Dermis blood vessel endothelial cell (primary cell): ENCODE measurements at regions not wholly inside any gene's neighbourhood (a gene's known extent, or its start where the extent isn't known, plus 50 kb on each side); places are given as distances from the start of the nearest gene placed in this dataset.

Experiments
- DNase-seq: peaks from one replicate; pipeline ENCODE4 v3.0.0; 2010

- no peak for DNase-seq
Measured at GRCh38 chr12:90069711-90070110, 361.1 kb upstream of the ATP2B1 start.

GRCh38 chr12:90067791-90068190, 359.2 kb upstream of the ATP2B1 start:
- DNase-seq, result no peak

DNA sequence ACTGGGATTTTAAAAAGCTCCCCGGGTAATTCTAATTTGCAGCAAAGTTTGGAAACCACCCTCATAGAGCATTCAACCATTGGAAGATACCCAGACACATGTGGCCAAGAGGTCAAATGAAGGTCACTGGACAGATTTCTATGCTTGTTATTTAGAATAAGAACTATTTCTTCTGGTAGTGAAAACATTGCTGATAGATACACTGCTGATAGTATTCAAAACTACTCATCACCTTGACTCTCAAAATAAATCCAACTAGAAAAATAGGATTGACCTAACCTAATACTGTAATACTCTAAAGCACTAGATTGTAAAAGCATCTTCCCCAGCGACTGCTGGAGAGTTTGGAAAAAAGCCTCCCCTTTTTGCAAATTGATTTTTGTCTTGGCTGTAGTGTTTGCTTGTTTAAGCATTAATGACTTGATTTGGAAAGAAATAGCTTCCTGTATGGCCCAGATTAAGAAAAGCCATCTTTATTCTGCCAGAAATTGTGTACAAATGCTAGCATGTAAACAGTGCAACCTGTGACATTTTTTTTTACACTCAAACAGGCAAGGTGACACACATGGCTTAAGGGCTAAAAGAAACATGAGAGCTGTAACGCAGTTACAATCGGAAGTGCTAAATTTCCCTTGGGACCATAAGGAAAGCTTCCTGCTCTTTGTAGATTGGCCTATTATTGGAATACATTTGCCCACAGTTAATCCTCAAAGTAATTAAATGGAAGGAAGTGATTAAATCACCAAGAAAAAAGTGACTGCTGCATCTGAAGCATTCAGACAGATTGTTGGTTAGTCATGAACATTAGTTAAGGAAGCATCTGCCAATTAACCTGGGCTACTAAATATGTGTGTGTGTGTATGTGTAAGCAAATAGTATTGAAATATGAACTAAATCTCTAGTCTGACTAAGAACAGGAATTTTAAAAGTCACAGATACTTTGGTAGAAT, 356.5 kb upstream of the ATP2B1 start:
- peak; percentile 86 for DNase-seq

- no peak for DNase-seq
Measured at GRCh38 chr12:90062799-90063198, 354.2 kb upstream of the ATP2B1 start.

DNA sequence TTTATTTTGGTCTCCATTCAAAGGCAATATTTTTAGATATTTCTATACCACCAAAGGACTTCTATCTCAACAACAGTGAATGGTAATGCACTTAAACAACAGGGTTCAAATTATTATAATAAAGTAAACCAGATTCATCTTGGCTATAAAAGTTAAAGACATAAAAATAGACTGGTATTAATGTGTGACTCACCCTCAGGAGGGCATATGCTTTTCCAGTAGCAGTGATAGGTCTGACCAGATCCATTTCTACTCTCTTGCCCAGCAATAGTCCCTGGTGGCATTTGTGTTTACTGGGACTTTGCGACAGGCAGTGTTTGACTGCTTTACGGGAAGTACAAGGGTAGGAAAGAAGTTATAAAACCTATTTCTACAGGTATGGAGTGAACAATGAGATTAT, 353.2 kb upstream of the ATP2B1 start:
- DNase-seq, result peak; percentile 4

- DNase-seq, result no peak
Measured at GRCh38 chr12:90060031-90060430, 351.4 kb upstream of the ATP2B1 start.

DNA sequence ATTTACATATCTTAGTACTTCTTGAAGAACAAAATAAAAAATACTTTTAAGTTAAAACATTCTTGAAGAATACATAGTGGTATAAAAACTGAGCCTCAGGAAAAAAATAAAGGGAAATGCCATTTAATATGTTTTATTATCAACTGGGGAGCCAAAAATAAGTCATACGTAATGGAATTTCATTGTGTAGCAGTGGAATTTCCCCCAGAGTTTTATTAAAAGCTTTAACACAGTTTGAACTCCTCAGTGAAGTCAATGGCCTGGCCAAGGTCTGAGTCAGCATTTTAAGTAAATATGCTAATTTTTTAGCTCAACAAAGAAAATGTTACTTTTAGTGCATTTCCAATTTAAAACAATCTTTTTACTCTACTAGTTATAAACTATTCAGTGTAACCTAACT, 350.1 kb upstream of the ATP2B1 start:
- DNase-seq, result peak; percentile 88

- DNase-seq, result no peak
Measured at GRCh38 chr12:90055071-90055470, 346.4 kb upstream of the ATP2B1 start.

- DNase-seq, result no peak
Measured at GRCh38 chr12:90048918-90049317, 340.3 kb upstream of the ATP2B1 start.

- no peak for DNase-seq
Measured at GRCh38 chr12:90045559-90045958, 336.9 kb upstream of the ATP2B1 start.

DNA sequence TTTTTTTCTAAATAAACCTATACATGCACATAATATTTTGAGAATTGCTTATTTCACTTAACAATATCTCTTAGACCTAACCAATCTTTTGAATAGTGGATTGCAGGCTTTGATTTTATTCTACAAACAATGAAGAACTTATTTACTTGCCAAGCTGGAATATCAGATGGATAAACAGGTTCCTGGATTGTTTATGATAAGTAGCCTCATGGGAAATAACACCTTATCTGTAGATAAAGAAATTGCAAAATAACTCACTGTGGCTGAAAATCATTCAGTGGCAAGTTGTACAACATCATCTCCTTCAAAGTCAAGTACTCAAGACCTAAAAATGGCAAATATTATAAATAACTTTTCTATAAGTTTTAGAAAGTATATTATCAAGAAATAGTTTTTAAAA, 335.4 kb upstream of the ATP2B1 start:
- DNase-seq, result no peak

- no peak for DNase-seq
Measured at GRCh38 chr12:90042920-90043641, 334.4 kb upstream of the ATP2B1 start.

GRCh38 chr12:90038289-90038688, 329.7 kb upstream of the ATP2B1 start:
- no peak for DNase-seq

GRCh38 chr12:90037740-90038139, 329.1 kb upstream of the ATP2B1 start:
- DNase-seq, result no peak

DNA sequence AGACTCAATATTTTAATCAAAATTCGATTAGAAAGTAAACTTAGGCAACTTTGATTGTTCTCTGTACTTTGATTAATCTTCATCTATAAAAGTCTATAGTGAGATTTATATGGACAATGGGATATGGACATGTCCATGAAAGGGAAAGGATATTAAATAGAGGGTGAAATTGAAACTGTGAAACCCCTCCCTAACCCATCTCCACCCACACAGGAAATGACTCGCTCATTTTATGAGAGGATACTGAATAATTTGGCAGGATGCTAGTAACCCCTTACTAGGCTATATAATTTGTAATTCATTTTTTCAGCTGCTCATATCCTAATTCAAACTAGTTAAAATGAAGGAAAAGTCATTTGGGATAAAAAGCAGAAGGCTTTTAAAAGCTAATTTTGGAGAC, 328.0 kb upstream of the ATP2B1 start:
- peak; percentile 6 for DNase-seq

DNA sequence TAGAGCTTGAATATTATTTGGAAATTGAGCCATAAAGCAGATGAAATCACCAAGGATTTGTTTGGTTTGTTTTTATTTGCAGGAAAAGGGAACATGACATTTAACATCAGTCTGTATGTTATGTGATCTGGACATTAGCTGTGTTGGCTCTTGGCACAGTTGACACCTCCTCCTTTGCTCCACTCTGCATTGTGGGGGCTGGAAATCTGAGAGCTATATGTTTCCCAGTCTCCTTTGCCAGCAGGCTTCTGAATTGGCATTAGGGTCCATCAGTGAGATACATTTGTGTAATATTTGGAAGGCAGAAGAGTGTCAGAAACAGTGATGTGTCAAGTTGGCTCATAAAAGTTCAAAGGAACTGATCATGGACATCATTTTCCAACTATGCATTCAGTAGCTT, 322.1 kb upstream of the ATP2B1 start:
- no peak for DNase-seq

DNA sequence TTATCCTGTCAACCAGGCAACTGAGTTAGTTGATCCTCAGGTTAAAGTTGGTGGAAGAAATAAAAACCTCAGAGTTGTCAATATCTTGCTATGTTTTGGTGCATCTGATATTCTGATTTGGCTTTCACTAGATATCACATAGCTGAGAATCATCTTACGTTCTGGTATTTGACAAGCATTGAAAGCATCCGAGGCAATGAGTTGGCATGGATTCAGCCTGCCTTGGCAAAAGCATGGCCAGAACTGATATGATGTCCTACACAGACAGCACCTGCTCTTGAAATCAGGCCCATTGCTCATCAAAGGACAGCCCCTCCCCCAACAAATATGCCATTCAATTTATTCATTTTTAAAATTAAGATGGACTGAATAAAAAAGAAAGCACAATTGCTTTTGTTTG, 320.7 kb upstream of the ATP2B1 start:
- DNase-seq, result no peak

GRCh38 chr12:90028635-90029051, 320.0 kb upstream of the ATP2B1 start:
- peak; percentile 53 for DNase-seq

GRCh38 chr12:90027889-90028634, 319.4 kb upstream of the ATP2B1 start:
- DNase-seq, result no peak

- no peak for DNase-seq
Measured at GRCh38 chr12:90027041-90027440, 318.4 kb upstream of the ATP2B1 start.

- no peak for DNase-seq
Measured at GRCh38 chr12:90026516-90026915, 317.9 kb upstream of the ATP2B1 start.

- no peak for DNase-seq
Measured at GRCh38 chr12:90024262-90024661, 315.6 kb upstream of the ATP2B1 start.

GRCh38 chr12:90023207-90023900, 314.7 kb upstream of the ATP2B1 start:
- no peak for DNase-seq
